Bronchial epithelial cell (primary cell): ENCODE measurements at regions not wholly inside any gene's neighbourhood (a gene's known extent, or its start where the extent isn't known, plus 50 kb on each side); places are given as distances from the start of the nearest gene placed in this dataset.

Source experiments
- DNase-seq: peaks from one replicate; pipeline ENCODE4 v3.0.0-alpha.2; 2010; ENCODE audit warnings: low read depth
- FAIRE-seq: peaks from 2 replicates; lab custom pipeline; 2011; peaks lifted over from hg19 to GRCh38; lab: Jason Lieb, UNC
- H3K27me3 ChIP-seq: 2 replicates; pipeline ENCODE4 v1.5.1; 2011; ENCODE audit warnings: low read length; ENCODE audit not compliant: control insufficient read depth, insufficient read depth
- H3K36me3 ChIP-seq: 2 replicates; pipeline ENCODE4 v1.5.1; 2011; ENCODE audit warnings: low read length; ENCODE audit not compliant: control insufficient read depth, insufficient read depth
- H3K4me3 ChIP-seq: 2 replicates; pipeline ENCODE4 v1.5.1; 2011; ENCODE audit warnings: mild to moderate bottlenecking, low read depth, low read length, control low read depth
- TF ChIP-seq, protein P1 (sequence below): IDR thresholded peaks from 2 replicates; pipeline ENCODE4 v1.5.1; 2011; ENCODE audit warnings: mild to moderate bottlenecking, moderate library complexity, low read length, control low read depth, inconsistent platforms; ENCODE audit not compliant: insufficient read depth, severe bottlenecking

DNA sequence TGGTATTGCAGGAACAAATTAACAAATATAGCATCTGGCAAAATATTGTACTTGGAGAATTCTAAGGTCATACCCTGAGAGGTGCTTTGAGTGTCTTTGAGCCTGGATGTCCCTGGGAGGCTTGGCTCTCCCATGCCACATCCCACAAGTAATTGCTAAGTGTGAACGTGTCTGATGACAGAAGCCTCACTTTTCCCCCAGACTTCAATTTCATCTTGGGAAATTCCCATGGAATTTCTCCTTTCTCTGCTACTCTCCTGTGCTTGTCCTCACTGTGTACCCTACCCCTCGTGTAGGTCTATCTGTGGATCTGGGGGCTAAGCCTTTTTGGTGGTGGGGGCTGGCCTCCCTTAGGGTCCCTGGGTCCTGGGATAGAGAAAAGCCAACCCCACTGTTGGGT lies 293.3 kb downstream of the TCF7L2 start:
- FAIRE-seq (no peak), DNase-seq (no peak)
- TF ChIP-seq, protein P1, sequence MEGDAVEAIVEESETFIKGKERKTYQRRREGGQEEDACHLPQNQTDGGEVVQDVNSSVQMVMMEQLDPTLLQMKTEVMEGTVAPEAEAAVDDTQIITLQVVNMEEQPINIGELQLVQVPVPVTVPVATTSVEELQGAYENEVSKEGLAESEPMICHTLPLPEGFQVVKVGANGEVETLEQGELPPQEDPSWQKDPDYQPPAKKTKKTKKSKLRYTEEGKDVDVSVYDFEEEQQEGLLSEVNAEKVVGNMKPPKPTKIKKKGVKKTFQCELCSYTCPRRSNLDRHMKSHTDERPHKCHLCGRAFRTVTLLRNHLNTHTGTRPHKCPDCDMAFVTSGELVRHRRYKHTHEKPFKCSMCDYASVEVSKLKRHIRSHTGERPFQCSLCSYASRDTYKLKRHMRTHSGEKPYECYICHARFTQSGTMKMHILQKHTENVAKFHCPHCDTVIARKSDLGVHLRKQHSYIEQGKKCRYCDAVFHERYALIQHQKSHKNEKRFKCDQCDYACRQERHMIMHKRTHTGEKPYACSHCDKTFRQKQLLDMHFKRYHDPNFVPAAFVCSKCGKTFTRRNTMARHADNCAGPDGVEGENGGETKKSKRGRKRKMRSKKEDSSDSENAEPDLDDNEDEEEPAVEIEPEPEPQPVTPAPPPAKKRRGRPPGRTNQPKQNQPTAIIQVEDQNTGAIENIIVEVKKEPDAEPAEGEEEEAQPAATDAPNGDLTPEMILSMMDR, result no peak
- Histone ChIP-seq H3K27me3 (no peaks in the 10 kb centered on the region), H3K4me3 (no peak overlapping the region), H3K36me3 (no peaks in the 10 kb centered on the region)

DNA sequence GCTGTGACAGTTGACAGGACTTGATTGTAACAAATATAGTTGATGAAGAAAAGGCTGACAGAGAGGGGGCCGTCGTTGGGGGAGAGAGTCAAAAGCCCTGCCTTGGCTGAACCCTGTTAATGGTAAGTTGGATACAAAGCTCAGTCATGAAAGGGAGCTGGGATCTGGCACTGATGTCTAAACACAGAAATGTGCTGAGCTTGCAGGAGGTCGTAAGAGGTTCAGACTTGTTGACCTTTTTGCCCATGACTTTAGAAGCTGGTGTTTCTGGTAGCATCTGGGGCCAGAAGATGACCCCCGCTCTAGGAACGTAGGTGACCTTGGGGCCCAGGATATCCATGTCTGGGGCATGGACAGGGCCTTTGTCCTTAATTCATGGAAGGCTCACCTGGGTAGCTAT lies 294.7 kb downstream of the TCF7L2 start:
- Histone ChIP-seq H3K27me3 (no peaks in the 10 kb centered on the region), H3K4me3 (no peak overlapping the region), H3K36me3 (no peaks in the 10 kb centered on the region)
- DNase-seq (no peak), FAIRE-seq (no peak)
- TF ChIP-seq, protein P1, result no peak

DNA sequence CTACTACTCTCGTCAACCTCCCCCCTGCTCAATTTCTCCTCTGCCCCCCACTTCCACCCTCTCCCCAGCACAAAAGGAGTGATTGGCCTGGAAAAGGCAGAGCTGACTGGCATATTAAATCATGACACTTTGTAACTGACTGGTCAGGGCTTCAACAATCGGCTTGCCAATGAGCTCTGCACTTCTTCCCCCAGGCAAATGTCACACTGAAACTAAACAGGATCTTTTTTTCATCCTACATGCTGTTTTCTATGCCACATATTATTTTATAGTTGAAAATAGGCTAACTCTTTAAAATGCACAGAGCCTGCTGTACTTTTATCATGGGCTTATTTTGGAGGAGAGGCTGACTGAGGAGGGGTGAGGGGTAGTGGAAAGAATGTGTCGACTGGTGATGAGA lies 295.2 kb downstream of the TCF7L2 start:
- H3K27me3 ChIP-seq, result no peaks in the 10 kb centered on the region
- FAIRE-seq (no peak), DNase-seq (no peak)
- H3K36me3 ChIP-seq, result no peaks in the 10 kb centered on the region
- TF ChIP-seq, protein P1, result no peak
- no peak overlapping the region for H3K4me3 ChIP-seq

DNA sequence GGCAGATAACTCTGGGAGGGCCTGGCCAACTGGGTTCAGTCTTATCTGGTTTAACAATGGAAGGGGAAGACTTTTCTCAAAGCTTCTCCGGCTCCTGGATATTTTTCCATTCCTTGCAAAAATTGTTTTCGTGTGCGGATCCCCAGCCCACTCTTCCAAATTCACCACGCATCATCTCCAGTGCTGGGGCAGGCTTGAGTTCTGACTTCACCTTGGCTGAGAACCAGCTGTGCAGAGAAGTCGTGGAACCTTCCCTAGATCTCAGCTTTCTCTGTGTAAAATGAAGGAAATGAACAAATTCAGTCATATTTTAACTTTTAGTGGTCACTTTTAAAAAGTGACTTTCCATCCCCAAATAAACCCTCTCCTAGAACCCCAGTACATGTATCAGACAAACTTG lies 297.0 kb downstream of the TCF7L2 start:
- FAIRE-seq (no peak), DNase-seq (no peak)
- H3K4me3 ChIP-seq, result no peak overlapping the region
- H3K27me3 ChIP-seq, result peaks cover 3% of the 10 kb centered on the region
- H3K36me3 ChIP-seq, result no peaks in the 10 kb centered on the region
- TF ChIP-seq, protein P1, result no peak

DNA sequence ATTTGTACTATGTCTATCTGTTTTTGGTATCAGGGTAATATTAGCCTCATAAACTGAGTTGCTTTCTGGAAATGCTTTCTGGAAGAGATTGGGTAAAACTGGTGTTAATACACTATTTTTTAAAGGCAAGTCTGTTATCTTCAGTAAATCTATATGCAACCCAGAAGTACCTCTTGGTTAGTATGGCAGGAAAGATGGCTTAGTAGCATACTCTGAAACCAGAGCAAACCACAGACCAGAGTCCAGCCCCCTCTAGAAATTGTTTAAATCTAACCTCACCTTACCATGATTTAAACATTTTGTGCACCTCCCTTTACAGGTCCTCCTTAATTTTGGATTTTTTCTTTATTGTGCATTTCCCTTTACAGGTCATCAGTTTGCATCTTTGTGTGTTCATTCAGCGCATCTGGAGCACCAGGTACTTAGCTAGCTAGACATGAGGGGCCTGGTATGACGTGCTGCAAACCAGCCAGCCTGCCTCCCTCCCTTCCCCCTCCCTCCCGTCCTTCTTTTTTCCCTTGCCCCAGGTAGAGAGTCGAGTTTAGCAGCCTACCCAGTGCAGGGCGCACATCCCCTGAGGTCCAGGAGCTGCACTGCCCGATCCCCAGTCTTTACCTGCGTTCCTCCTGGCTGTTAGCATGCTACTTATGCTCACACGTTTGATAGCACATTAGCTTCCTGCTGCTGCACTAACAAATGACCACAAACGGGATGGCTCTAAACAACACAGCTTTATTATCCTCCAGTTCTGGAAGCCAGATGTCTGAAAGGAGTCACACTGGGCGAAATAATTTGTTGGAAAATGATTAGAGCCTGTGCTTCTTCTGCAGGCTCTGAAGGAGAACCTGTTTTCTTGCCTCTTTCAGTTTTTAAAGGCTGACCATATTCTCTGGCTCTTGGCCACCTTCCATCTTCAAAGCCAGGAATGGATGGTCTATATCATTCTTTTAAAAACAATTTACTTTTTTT lies 299.9 kb upstream of the HABP2 start:
- DNase-seq (no peak), FAIRE-seq (no peak)
- H3K27me3 ChIP-seq, result peaks cover 3% of the 10 kb centered on the region
- no peaks in the 10 kb centered on the region for H3K36me3 ChIP-seq
- TF ChIP-seq, protein P1, result no peak
- no peak overlapping the region for H3K4me3 ChIP-seq
